Left lobe of liver (tissue), 2 donors: ENCODE measurements at regions not wholly inside any gene's neighbourhood (a gene's known extent, or its start where the extent isn't known, plus 50 kb on each side); places are given as distances from the start of the nearest gene placed in this dataset.
"Not testable (repeated sequence)": the region's sequence is repeated elsewhere in the genome, so short reads cannot be mapped to it uniquely, and the experiment has no call there.

Experiments
- ATAC-seq: fragments of 200-7000 bp; cut with Tn5 transposase; one replicate; pipeline ENCODE4 v1.9.1; 2020; ENCODE audit warnings: mild to moderate bottlenecking, moderate library complexity
- DNase-seq: peaks from one replicate; pipeline ENCODE4 v3.0.0-alpha.2; 2020; ENCODE audit warnings: low spot score
- donor health status: DM: no; HTN: no; CAD: no; lungs with moderate emphysema.
- donor health status: DM: no; HTN: yes; CAD: no.

- no peak for ATAC-seq
Observed at GRCh38 chr3:22856811-22857210, 346.3 kb upstream of the UBE2E2 start.

GRCh38 chr3:22858486-22858885 is 344.6 kb upstream of the UBE2E2 start:
- ATAC-seq (no peak), DNase-seq (no peak)

More at GRCh38 chr3:22856811-22857210, 346.3 kb upstream of the UBE2E2 start:
- no peak for DNase-seq

GRCh38 chr3:22859618-22860017 is 343.5 kb upstream of the UBE2E2 start:
- no peak for DNase-seq
- ATAC-seq = no peak

GRCh38 chr3:22861426-22861825 is 341.7 kb upstream of the UBE2E2 start:
- ATAC-seq (no peak), DNase-seq (no peak)

- DNase-seq = no peak
- ATAC-seq = no peak
Observed at GRCh38 chr3:22862111-22862510, 341.0 kb upstream of the UBE2E2 start.

- DNase-seq, ATAC-seq: not testable (repeated sequence)
Observed at GRCh38 chr3:22882834-22883233, 320.3 kb upstream of the UBE2E2 start.

GRCh38 chr3:22885039-22885438 is 318.1 kb upstream of the UBE2E2 start:
- DNase-seq = no peak
- no peak for ATAC-seq

GRCh38 chr3:22885574-22886341 is 317.4 kb upstream of the UBE2E2 start:
- no peak for DNase-seq
- peak; percentile 34 for ATAC-seq

- ATAC-seq (peak; percentile 69), DNase-seq (no peak)
Observed at GRCh38 chr3:22886439-22887068, 316.6 kb upstream of the UBE2E2 start.

GRCh38 chr3:22887664-22888291 is 315.3 kb upstream of the UBE2E2 start:
- ATAC-seq = peak; percentile 61
- no peak for DNase-seq

GRCh38 chr3:22893101-22893500 is 310.0 kb upstream of the UBE2E2 start:
- ATAC-seq (no peak), DNase-seq (no peak)

- ATAC-seq (no peak), DNase-seq (no peak)
Observed at GRCh38 chr3:22893644-22894325, 309.3 kb upstream of the UBE2E2 start.

- ATAC-seq = no peak
- DNase-seq = no peak
Observed at GRCh38 chr3:22894865-22895264, 308.3 kb upstream of the UBE2E2 start.

GRCh38 chr3:22895671-22896070 is 307.5 kb upstream of the UBE2E2 start:
- DNase-seq (no peak), ATAC-seq (no peak)

GRCh38 chr3:22898558-22898957 is 304.6 kb upstream of the UBE2E2 start:
- DNase-seq = no peak
- no peak for ATAC-seq

- DNase-seq = no peak
- no peak for ATAC-seq
Observed at GRCh38 chr3:22899441-22899840, 303.7 kb upstream of the UBE2E2 start.

GRCh38 chr3:22900296-22900695 is 302.8 kb upstream of the UBE2E2 start:
- DNase-seq = no peak
- no peak for ATAC-seq

- DNase-seq (no peak), ATAC-seq (no peak)
Observed at GRCh38 chr3:22901684-22902083, 301.4 kb upstream of the UBE2E2 start.

- DNase-seq (no peak), ATAC-seq (no peak)
Observed at GRCh38 chr3:22907161-22907780, 295.9 kb upstream of the UBE2E2 start.

- DNase-seq = no peak
- ATAC-seq = no peak
Observed at GRCh38 chr3:22907796-22908195, 295.3 kb upstream of the UBE2E2 start.

GRCh38 chr3:22908989-22909507 is 294.1 kb upstream of the UBE2E2 start:
- ATAC-seq (no peak), DNase-seq (no peak)
